Fibroblast of skin of right quadriceps (primary cell): ENCODE measurements at regions not wholly inside any gene's neighbourhood (a gene's known extent, or its start where the extent isn't known, plus 50 kb on each side); places are given as distances from the start of the nearest gene placed in this dataset.
A peak's percentile ranks its signal among the peaks of the same experiment; 100 is the strongest.
"Not testable (repeated sequence)": the region's sequence is repeated elsewhere in the genome, so short reads cannot be mapped to it uniquely, and the experiment has no call there.

ENCODE experiments used
- DNase-seq: peaks from one replicate; pipeline ENCODE4 v3.0.0-alpha.2; 2013

DNA sequence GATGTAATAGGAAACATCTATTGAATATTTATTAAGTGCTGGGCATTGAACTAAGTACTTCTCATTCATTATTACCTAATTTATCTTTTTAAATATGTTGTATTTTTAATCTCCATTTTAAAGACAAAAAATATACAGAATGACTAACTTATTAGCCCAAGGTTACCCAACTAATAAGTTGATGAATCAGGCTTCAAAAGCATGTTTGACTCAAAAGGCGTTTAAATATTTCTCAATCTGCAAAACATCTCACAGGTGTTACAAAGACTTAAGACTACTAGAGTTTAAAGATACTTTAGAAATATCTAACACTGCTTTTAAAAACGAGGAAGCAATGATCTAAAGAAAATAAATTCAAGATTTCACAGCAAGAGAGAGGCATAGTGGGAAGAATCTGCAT is 457.4 kb upstream of the DCN start:
- DNase-seq: no peak

DNA sequence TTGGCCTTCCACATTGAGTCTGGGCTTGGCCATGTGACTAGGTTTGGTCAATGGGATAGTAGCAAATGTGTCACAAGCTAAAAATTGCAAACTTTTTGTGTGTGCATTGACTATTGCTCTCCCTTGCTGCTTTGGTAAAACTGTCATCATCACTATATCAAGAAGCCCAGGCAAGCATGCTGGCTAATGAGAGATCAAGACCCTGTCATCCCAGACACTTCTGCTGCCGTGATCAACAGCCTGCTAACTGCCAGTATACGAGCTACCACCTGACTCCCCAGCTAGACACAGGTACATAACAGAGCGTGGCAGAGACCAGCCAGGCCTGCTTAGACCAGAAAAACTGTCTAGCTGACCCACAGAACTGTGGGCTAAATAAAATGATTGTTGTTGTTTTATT is 456.7 kb upstream of the DCN start:
- DNase-seq: no peak

DNA sequence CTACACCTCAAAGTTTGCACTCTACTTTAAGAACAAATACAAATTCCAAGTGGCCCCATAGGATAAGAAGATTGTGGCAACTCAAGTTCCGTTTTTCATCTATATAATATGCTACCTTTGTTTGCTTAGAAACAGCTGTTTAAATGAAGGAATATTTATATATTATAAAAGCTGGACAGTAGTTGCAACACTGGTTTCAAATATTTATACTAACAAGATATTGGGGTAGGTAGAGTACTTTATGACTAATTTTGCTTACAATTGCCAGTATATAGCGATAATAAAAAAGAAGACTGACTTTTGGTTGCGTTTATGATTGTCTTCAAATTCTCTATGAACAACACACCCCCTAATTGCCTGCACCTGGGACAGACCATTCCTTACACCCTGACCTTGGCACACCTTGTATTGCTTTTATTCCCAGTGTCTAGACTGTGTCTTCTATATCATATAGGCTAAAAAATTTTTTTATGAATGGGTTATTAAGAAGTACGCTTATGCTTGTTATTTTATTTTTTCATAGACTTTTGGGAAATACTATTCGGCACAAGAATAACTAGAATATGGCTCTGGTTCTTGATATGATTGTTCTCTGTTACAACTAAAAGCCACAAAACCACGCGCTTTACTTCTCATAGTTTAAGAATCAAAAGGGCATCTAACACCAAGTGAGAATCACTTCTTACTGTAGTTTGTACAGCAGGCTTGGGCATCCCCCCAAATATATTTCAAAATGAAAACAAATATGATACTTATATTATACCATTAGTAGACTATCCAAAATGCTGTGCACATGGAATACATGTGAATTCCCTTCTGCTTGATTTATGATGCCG is 455.4 kb upstream of the DCN start:
- DNase-seq: no peak

GRCh38 chr12:91636721-91637120 is 454.1 kb upstream of the DCN start:
- no peak for DNase-seq

DNA sequence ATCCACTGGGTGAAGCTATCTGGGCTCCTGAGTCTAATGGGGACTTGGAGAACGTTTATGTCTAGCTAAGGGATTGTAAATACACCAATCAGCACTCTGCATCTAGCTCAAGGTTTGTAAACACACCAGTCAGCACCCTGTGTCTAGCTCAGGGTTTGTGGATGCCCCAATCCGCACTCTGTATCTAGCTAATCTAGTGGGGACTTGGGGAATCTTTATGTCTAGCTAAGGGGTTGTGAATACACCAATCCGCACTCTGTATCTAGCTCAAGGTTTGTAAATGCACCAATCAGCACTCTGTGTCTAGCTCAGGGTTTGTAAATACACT is 451.7 kb upstream of the DCN start:
- DNase-seq: not testable (repeated sequence)

DNA sequence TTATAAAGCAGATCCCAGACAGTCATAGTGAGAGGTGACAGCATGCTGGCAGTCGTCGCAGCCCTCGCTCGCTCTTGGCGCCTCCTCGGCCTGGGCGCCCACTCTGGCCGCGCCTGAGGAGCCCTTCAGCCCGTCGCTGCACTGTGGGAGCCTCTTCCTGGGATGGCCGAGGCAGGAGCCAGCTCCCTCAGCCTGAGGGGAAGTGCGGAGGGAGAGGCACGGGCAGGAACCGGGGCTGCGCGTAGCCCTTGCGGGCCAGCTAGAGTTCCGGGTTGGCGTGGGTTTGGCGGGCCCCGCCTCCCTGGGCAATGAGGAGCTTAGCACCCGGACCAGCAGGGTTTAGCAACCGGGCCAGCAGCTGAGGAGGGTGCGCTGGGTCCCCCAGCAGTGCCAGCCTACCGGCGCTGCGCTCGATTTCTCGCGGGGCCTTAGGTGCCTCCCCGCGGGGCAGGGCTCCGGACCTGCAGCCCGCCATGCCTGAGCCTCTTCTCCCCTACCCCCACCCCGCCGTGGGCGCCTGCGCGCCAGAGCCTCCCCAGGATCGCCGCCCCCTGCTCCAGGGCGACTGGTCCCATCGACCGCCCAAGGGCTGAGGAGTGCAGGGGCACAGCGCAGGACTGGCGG is 451.2 kb upstream of the DCN start:
- DNase-seq: no peak

- DNase-seq: no peak
Measured at GRCh38 chr12:91633206-91633605, 450.6 kb upstream of the DCN start.

- DNase-seq: no peak
Measured at GRCh38 chr12:91632042-91632786, 449.6 kb upstream of the DCN start.

- no peak for DNase-seq
Measured at GRCh38 chr12:91630596-91631293, 448.1 kb upstream of the DCN start.

GRCh38 chr12:91630083-91630482 is 447.5 kb upstream of the DCN start:
- no peak for DNase-seq

DNA sequence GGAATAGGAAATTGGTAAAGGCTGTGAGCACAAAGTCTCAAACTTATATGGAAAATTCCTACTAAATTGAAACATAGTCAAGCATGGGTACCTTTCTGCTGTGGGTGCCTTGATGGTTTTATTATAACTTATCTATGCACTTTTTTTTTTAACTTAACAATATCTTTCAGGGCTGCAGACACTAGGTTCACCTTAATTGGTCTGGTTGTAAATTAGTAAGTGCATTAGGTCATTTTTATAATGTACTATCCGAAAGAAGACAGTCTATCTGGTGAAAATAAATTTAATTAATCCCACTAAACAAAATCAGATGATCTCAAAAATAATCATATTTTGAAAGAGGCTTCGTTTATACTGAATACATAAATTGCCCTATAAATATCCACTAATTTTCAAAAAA is 446.8 kb upstream of the DCN start:
- DNase-seq: no peak

DNA sequence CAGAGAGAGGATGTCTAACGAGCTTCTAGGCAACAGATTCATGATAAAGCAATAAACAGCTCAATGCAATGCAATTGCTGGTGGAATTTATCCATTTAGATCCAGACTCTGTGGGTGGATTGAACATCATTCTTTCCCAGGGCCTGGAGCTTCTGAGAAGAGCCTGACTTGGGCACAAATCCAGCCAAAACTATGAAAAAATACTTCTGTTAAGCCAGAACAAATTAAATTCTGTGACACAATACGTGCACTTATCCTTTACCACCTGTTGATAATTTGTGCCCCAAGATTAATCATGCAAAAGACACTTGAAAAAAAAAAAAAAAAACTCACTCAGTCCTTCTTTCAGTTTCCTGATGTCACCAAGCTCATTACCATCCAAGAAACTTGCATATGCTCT is 446.0 kb upstream of the DCN start:
- peak; percentile 8 for DNase-seq

- DNase-seq: no peak
Measured at GRCh38 chr12:91627225-91627624, 444.6 kb upstream of the DCN start.

DNA sequence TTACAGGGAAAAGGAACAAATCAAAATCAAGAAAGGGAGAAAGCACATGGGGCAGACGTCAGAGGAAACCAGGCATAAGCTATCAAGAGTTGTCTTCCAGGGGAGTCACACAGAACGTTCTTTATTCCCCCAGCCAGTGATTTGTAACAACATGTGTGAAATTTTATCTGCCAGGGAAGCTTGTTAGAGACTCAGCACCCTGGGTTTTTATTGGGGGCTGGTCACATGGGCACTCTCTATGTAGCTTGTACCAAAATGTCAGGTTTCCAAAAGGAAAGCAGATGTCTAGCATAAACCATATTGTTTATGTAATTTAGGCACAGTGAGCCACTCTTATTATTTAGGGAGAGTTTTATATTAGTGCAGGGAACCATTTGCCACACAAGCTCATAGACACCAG is 440.4 kb upstream of the DCN start:
- DNase-seq: no peak

GRCh38 chr12:91622037-91622436 is 439.4 kb upstream of the DCN start:
- DNase-seq: no peak

DNA sequence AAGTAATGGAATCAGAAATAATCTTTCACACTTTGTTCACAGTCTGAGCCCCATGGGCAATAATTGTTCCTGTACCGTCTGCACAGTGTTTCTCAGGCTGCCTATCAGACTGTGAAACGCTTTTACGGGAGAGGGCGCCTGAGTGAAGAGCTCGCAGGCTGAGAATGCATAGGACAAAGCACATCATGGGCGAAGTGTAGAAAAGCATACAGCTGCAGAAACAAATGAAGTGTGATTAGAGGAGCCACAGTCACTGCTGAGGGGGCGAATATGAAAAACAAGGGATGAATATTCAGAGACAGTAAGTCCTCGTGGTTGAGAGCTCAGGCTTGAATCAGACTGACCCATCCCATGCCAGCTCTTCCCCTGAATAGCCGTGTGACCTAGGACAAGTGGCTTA is 438.4 kb upstream of the DCN start:
- DNase-seq: peak; percentile 10

- no peak for DNase-seq
Measured at GRCh38 chr12:91620422-91620821, 437.8 kb upstream of the DCN start.

GRCh38 chr12:91618281-91618680 is 435.7 kb upstream of the DCN start:
- no peak for DNase-seq

- no peak for DNase-seq
Measured at GRCh38 chr12:91617818-91618217, 435.2 kb upstream of the DCN start.

DNA sequence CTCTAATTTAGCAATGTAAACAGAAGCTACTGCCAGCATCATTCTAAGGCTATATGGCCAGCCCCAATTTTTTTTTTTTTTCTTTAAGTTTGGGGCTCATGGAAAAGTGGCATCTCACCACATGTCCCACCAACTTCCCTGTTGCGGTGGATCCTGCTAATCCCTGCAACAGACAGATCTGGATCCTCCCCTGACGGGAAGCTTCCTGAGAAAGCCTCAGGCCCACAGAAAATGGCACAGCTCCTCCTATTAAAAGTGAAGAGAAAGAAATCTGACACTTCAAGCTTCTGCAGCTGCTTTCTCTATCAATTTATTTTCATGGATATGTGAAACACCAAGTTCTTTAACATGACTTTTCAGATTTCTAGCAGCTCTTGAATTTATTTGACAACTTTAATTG is 433.8 kb upstream of the DCN start:
- peak; percentile 7 for DNase-seq

GRCh38 chr12:91613223-91613779 is 430.7 kb upstream of the DCN start:
- no peak for DNase-seq

GRCh38 chr12:91610561-91610960 is 427.9 kb upstream of the DCN start:
- no peak for DNase-seq

DNA sequence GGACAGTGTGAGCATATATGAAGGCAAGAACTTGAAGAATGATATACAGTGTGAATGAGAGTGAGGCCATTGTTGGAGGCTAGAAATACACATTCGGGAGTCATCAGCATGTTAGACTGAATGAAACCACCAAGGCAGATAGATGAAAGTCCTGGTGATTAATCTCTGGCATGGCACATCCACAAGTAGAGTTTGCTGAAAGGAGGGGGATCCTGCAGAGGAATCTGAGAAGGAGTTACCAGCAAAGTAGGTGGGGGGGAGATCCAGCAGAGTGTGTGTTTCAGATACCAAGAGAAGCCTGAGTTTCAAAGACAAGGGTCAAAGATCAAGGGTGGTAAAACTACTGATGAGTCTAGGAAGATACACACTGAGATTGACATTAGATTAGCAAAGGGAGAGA is 426.7 kb upstream of the DCN start:
- no peak for DNase-seq
